Left ventricle myocardium inferior (tissue), 1 donor: ENCODE measurements at regions not wholly inside any gene's neighbourhood (a gene's known extent, or its start where the extent isn't known, plus 50 kb on each side); places are given as distances from the start of the nearest gene placed in this dataset.

Experiments used
- DNase-seq: peaks from one replicate; pipeline ENCODE4 v3.0.0-alpha.2; 2020
- H3K27ac ChIP-seq: fragments of 200-600 bp; replicated peaks from 2 replicates; pipeline ENCODE4 v1.8.0; 2021
- H3K27me3 ChIP-seq: fragments of 200-600 bp; 2 replicates; pipeline ENCODE4 v1.8.0; 2021; ENCODE audit warnings: low read depth
- H3K36me3 ChIP-seq: fragments of 200-600 bp; 2 replicates; pipeline ENCODE4 v1.8.0; 2021
- H3K4me1 ChIP-seq: fragments of 200-600 bp; 2 replicates; pipeline ENCODE4 v1.8.0; 2021
- H3K4me3 ChIP-seq: fragments of 200-600 bp; 2 replicates; pipeline ENCODE4 v1.8.0; 2021; ENCODE audit warnings: mild to moderate bottlenecking, moderate library complexity
- H3K9me3 ChIP-seq: fragments of 200-600 bp; replicated peaks from 2 replicates; pipeline ENCODE4 v1.8.0; 2021
- CTCF ChIP-seq: fragments of 200-600 bp; IDR thresholded peaks from 2 replicates; pipeline ENCODE4 v1.8.0; 2021; ENCODE audit warnings: antibody characterized with exemption, mild to moderate bottlenecking, borderline replicate concordance
- intact Hi-C: fragments of 100-400 bp; cut with micrococcal nuclease; formaldehyde crosslinking; loops from one replicate; pipeline ENCODE4 v1.11.0; 2022
- donor health status: DM: no; HTN: yes; CAD: no; lungs with severe emphysema.

DNA sequence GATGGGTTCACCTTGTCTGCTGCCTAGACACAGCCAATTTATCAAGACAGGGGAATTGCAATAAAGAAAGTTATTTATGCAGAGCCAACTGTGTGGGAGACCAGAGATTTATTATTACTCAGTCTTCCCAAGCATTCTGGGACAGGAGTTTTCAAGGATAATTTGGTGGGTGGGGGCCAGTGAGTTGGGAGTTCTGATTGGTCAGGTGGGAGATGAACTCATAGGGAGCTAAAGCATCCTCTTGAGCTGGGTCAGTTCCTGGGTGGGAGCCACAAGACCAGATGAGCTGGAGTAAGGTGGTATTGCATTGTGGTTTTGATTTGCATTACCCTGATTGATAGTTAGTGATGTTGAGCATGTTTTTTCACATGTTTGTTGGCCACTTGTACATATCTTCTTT lies 86.1 kb downstream of the PRKAB2 start:
- DNase-seq, result no peak
- peaks cover 48% of the 10 kb centered on the region for H3K9me3 ChIP-seq
- TF ChIP-seq CTCF, result no peak
- H3K4me1 ChIP-seq, result peaks cover 17% of the 10 kb centered on the region
- H3K4me3 ChIP-seq, result no peak overlapping the region
- peaks cover 49% of the 10 kb centered on the region for H3K27me3 ChIP-seq
- intact Hi-C loops, result no loop called here
- no peak overlapping the region for H3K27ac ChIP-seq
- no peaks in the 10 kb centered on the region for H3K36me3 ChIP-seq

DNA sequence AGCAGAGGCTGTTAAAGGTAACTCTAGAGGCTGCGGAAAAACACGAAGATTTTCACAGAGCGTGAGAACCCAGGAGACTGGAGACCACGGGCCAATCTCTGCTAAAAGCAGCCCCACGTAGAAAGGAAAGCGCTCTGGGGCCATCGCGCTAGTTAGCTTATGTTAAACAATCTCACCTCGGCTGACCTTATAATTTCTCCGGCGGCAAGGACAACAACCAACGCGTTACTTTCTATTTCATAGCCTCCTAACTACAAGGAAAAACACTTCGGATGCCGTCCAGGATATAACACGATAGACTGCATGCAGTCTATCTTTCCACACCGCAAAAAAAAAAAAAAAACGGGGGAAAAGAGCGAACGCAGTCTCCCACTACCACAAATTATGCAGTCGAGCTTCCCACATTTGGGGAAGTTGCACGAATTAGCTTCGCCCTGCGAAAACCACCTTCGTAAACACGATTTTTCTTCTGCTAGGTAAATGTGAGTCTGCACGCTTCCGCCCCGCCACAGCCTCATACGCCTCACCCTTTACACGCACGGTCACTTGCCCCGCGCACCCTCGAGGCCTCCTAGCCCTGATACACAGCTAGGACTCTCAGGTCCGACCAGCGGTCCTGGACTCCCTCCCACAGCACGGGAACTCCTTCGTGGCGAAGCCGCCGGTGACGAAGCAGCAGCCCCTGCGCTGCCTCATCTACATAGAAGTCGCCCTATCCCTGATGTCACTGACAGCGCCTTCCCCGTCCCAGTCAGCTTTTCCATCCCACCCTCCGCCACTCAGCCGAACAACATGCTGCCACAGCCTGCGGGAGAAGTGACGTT lies 87.8 kb downstream of the PRKAB2 start:
- Histone ChIP-seq H3K9me3 (peaks cover 39% of the 10 kb centered on the region), H3K4me1 (peaks cover 30% of the 10 kb centered on the region), H3K4me3 (peak overlapping the region; percentile 65), H3K27me3 (peaks cover 56% of the 10 kb centered on the region), H3K27ac (peak overlapping the region; percentile 31), H3K36me3 (no peaks in the 10 kb centered on the region)
- TF ChIP-seq CTCF, result no peak
- intact Hi-C loops, result no loop called here
- DNase-seq, result peak; percentile 44

DNA sequence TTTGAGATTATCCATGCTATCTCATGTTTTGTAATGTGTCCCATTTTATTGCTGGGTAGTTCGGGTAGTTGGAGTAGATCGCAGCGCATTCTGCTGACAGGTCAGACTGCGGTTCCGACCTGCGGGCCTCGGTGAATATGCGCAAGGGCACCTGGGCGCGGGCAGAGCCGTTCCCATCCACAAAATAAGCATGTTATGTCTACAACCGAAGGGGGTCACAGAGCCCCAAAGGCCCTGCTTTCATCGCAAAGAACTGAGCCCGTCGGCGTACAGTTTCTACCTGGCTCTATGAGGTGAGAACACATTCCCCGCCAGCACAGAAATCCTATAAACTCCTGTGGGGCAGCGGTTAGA lies 88.4 kb downstream of the PRKAB2 start:
- no peak overlapping the region for H3K27ac ChIP-seq
- H3K36me3 ChIP-seq, result no peaks in the 10 kb centered on the region
- peak overlapping the region; percentile 65 for H3K4me3 ChIP-seq
- intact Hi-C loops, result no loop called here
- H3K9me3 ChIP-seq, result peaks cover 33% of the 10 kb centered on the region
- no peak for DNase-seq
- no peak for TF ChIP-seq CTCF
- peaks cover 36% of the 10 kb centered on the region for H3K4me1 ChIP-seq
- H3K27me3 ChIP-seq, result peaks cover 62% of the 10 kb centered on the region

DNA sequence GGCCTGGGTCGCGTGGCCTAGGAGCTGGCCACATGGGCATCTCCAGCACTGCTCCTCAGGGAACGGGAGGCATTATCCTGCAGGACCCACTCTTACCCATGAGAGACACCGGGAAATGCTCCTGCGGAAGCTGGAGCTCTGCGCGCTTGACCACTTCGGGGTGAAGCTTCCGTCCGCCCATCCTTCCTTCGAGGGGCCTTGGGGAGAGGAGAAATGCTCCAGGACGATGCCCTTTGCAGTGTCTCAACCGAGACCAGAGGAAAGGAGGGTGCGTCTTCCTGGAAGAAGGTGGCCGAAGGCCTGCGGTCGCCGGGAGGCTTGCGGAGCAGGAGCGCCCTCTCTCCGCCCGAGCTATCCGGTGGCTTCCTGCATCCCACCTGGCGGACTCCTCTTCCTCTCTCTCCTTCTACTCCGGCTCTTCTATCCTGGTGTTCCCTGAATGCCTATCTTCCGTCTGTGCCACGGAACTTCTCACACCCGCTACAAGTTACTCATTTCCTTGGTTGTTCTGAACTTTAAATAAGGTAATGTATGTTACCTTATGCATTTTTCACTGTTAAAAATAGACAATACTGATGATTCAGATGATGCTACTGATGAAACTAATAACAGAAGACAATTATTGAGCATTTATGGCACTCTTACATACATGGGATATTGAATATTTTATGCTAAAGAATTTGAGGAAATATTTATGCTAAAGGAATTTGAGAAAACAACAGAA lies 91.4 kb downstream of the PRKAB2 start:
- Histone ChIP-seq H3K27me3 (peaks cover 93% of the 10 kb centered on the region), H3K4me3 (no peak overlapping the region), H3K27ac (no peak overlapping the region), H3K4me1 (peaks cover 46% of the 10 kb centered on the region), H3K9me3 (peaks cover 3% of the 10 kb centered on the region), H3K36me3 (no peaks in the 10 kb centered on the region)
- intact Hi-C loops, result no loop called here
- no peak for DNase-seq
- TF ChIP-seq CTCF, result no peak

DNA sequence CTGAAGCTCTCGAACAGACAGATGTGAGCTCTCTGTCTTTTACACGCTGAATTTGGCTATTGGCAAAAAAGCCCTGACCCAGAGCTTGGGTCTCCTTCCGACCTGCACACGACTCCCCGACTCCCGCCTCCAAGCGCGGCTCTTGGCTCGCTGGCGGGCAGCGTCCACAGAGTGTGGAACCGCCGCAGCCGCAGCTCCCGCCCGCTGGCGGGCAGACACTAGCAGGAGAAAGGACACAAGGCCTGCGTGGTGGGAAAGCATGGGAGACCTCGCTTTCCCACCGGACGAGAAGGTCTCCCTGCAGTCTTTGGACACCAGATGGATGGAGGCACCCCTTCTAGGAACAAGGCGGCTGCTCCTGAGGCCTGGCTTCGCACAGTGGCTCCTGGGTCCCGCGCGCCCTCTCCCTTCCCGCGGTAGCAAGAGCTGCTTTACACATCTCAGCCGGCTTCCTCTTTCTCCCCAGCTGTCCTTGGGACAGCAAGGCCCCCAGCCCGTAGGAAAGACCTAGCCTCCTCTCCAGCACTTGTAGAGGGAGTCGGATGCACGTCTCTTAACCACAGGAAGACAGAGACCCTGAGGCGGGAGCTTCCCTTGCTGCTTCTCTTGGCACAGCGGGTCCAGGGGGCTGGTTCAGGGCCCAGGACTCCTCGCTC lies 92.1 kb downstream of the PRKAB2 start:
- H3K4me3 ChIP-seq, result peak overlapping the region; percentile 34
- no peak for DNase-seq
- no peaks in the 10 kb centered on the region for H3K36me3 ChIP-seq
- peaks cover 43% of the 10 kb centered on the region for H3K4me1 ChIP-seq
- no peak for TF ChIP-seq CTCF
- peaks cover 98% of the 10 kb centered on the region for H3K27me3 ChIP-seq
- H3K27ac ChIP-seq, result no peak overlapping the region
- no peaks in the 10 kb centered on the region for H3K9me3 ChIP-seq
- intact Hi-C loops, result no loop called here
